ENCODE measurements at regions not wholly inside any gene's neighbourhood (a gene's known extent, or its start where the extent isn't known, plus 50 kb on each side); places are given as distances from the start of the nearest gene placed in this dataset.

- TF ChIP-seq TBX2 (CRISPR knock-in tag; IDR thresholded peaks at IDR 0.05; ENCODE audit: borderline replicate concordance) (no peak), ZNF703 (CRISPR knock-in tag; IDR thresholded peaks at IDR 0.05; ENCODE audit: borderline replicate concordance) (no peak), BCL3 (CRISPR knock-in tag; IDR thresholded peaks at IDR 0.05) (no peak), CTCF (CRISPR knock-in tag; IDR thresholded peaks at IDR 0.05) (no peak), POLR2AphosphoS5 (IDR thresholded peaks at IDR 0.05; ENCODE audit: low read depth, low read length) (no peak), CENPBD1 (CRISPR knock-in tag; IDR thresholded peaks at IDR 0.05; ENCODE audit: borderline replicate concordance, low read depth) (no peak), ARID2 (CRISPR knock-in tag; IDR thresholded peaks at IDR 0.05; ENCODE audit: borderline replicate concordance) (no peak), ESRRA (CRISPR knock-in tag; IDR thresholded peaks at IDR 0.05; ENCODE audit: low read depth) (no peak), YY1 (IDR thresholded peaks at IDR 0.05; ENCODE audit: insufficient read depth, insufficient replicate concordance, low read depth, low read length) (no peak), MXI1 (IDR thresholded peaks at IDR 0.05; ENCODE audit: borderline replicate concordance, low read depth, low read length) (no peak), RFX5 (IDR thresholded peaks at IDR 0.05; ENCODE audit: low read depth, low read length) (no peak), ZNF275 (CRISPR knock-in tag; IDR thresholded peaks at IDR 0.05; ENCODE audit: borderline replicate concordance) (no peak), ZNF609 (CRISPR knock-in tag; IDR thresholded peaks at IDR 0.05; ENCODE audit: borderline replicate concordance) (no peak), ZNF207 (IDR thresholded peaks at IDR 0.05; ENCODE audit: borderline replicate concordance) (no peak)
Observed at GRCh38 chr5:8280711-8281363, 411.9 kb downstream of the MTRR start.
